ENCODE measurements at regions not wholly inside any gene's neighbourhood (a gene's known extent, or its start where the extent isn't known, plus 50 kb on each side); places are given as distances from the start of the nearest gene placed in this dataset.

DNA sequence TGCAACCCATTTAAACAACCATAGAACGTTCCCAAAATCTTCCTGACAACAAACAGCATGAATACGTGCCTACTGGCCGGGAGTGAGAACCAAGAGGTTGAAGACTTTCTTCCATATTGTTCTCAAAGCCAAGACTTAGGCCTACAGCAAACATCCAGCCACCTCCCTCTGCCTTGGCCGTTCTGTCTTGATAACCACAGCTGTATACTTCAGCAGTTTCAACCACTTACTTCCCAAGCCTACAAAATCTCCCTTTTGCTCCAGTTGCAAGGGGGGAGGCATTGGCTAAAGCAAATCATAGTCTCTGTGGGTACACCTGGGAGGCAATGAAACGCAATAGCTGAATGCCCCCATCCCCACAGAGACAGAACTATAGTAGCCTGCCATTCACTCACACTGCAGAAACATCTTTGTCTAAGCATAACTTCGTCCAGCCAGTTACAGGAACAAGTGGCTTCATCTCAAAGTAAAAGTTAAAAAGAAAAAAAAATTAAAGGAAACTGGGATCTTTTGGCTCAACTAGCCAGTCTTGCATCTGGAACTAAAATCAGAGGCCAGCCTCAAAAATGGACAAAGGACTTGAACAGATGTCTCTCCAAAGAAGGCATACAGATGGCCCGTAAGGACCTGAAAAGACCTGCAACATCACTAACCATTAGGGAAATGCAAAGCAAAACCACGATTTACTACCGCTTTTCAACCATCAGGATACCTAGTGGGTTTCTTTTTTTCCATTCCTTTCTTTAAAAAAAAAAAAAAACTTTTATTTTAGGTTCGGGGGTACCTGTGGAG lies 186.0 kb downstream of the PSMG1 start:
- no peak for ATAC-seq
- H3K27ac ChIP-seq (ENCODE audit: low read length), result no peak overlapping the region
- BruUV-seq (replicated peaks), result no TSS peak
- ChIA-PET POLR2A (no interaction called here), CTCF (no interaction called here)
- H3K27me3 ChIP-seq (ENCODE audit: control insufficient read depth, insufficient read depth, low read length), result no peaks in the 10 kb centered on the region
- no peaks in the 10 kb centered on the region for H3K36me3 ChIP-seq (ENCODE audit: control insufficient read depth, insufficient read depth, low read length)
- H3K4me3 ChIP-seq (ENCODE audit: low read depth in 2 of 2, low read length in 2 of 2), result no peak overlapping the region
- in situ Hi-C loops (cut with HindIII; ENCODE audit: low pct_unique_long_range_greater_than_20kb, low sequenced_read_pairs) (no loop called here), intact Hi-C loops (cut with micrococcal nuclease; ENCODE audit: unreplicated experiment) (no loop called here)
- H3K9me3 ChIP-seq (ENCODE audit: control insufficient read depth, insufficient read depth, low read depth, low read length), result no peaks in the 10 kb centered on the region
- H3K4me1 ChIP-seq (ENCODE audit: control insufficient read depth, insufficient read depth, low read length), result no peaks in the 10 kb centered on the region
- TF ChIP-seq CTCF (IDR thresholded peaks at IDR 0.05) (no peak), POLR2AphosphoS5 (IDR thresholded peaks at IDR 0.05; ENCODE audit: low read depth, low read length) (no peak), SIN3A (IDR thresholded peaks at IDR 0.05; ENCODE audit: borderline replicate concordance, insufficient read depth, low read depth, low read length) (no peak), TCF7L2 (IDR thresholded peaks at IDR 0.05; ENCODE audit: low read depth, low read length) (no peak)
- TF ChIP-seq, protein P1, sequence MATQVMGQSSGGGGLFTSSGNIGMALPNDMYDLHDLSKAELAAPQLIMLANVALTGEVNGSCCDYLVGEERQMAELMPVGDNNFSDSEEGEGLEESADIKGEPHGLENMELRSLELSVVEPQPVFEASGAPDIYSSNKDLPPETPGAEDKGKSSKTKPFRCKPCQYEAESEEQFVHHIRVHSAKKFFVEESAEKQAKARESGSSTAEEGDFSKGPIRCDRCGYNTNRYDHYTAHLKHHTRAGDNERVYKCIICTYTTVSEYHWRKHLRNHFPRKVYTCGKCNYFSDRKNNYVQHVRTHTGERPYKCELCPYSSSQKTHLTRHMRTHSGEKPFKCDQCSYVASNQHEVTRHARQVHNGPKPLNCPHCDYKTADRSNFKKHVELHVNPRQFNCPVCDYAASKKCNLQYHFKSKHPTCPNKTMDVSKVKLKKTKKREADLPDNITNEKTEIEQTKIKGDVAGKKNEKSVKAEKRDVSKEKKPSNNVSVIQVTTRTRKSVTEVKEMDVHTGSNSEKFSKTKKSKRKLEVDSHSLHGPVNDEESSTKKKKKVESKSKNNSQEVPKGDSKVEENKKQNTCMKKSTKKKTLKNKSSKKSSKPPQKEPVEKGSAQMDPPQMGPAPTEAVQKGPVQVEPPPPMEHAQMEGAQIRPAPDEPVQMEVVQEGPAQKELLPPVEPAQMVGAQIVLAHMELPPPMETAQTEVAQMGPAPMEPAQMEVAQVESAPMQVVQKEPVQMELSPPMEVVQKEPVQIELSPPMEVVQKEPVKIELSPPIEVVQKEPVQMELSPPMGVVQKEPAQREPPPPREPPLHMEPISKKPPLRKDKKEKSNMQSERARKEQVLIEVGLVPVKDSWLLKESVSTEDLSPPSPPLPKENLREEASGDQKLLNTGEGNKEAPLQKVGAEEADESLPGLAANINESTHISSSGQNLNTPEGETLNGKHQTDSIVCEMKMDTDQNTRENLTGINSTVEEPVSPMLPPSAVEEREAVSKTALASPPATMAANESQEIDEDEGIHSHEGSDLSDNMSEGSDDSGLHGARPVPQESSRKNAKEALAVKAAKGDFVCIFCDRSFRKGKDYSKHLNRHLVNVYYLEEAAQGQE (IDR thresholded peaks at IDR 0.05; ENCODE audit: insufficient read depth in 1 of 2, low read depth in 2 of 2, low read length in 1 of 2), result no peak
- DNase-seq (ENCODE audit: low read depth, low spot score), result no peak

DNA sequence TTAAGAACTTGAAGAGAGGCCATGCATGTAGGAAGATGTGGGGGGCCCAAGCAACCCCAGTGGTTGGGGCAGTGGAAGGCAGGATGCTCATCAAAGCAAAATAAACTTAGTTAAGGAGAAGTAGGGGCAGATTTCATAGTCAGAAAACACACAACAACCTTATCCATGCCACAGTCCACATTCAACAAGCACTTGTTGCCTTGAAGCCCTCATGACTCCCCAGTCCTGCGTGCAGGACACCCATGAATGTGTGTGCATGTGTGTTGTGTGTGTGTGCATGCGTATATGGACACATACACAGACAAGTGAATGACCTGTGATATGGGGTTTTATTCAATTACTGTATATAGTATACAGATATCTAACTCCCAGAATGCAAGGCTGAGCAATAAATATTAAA lies 186.9 kb downstream of the PSMG1 start:
- POLR2A ChIA-PET, result no interaction called here
- Histone ChIP-seq H3K27me3 (ENCODE audit: control insufficient read depth, insufficient read depth, low read length) (no peaks in the 10 kb centered on the region), H3K36me3 (ENCODE audit: control insufficient read depth, insufficient read depth, low read length) (no peaks in the 10 kb centered on the region), H3K4me3 (ENCODE audit: low read depth in 2 of 2, low read length in 2 of 2) (no peak overlapping the region), H3K27ac (ENCODE audit: low read length) (no peak overlapping the region), H3K4me1 (ENCODE audit: control insufficient read depth, insufficient read depth, low read length) (no peaks in the 10 kb centered on the region), H3K9me3 (ENCODE audit: control insufficient read depth, insufficient read depth, low read depth, low read length) (no peaks in the 10 kb centered on the region)
- no peak for TF ChIP-seq TCF7L2 (IDR thresholded peaks at IDR 0.05; ENCODE audit: low read depth, low read length)
- no peak for TF ChIP-seq CTCF (IDR thresholded peaks at IDR 0.05)
- TF ChIP-seq, protein P1 (IDR thresholded peaks at IDR 0.05; ENCODE audit: insufficient read depth in 1 of 2, low read depth in 2 of 2, low read length in 1 of 2), result no peak
- no peak for TF ChIP-seq SIN3A (IDR thresholded peaks at IDR 0.05; ENCODE audit: borderline replicate concordance, insufficient read depth, low read depth, low read length)
- no peak for TF ChIP-seq POLR2AphosphoS5 (IDR thresholded peaks at IDR 0.05; ENCODE audit: low read depth, low read length)
- no TSS peak for BruUV-seq (replicated peaks)
- in situ Hi-C loops (cut with HindIII; ENCODE audit: low pct_unique_long_range_greater_than_20kb, low sequenced_read_pairs), result no loop called here
- intact Hi-C loops (cut with micrococcal nuclease; ENCODE audit: unreplicated experiment), result no loop called here
- ATAC-seq (no peak), DNase-seq (ENCODE audit: low read depth, low spot score) (no peak)
- CTCF ChIA-PET, result no interaction called here
